Ishikawa (cell line): ENCODE measurements at regions not wholly inside any gene's neighbourhood (a gene's known extent, or its start where the extent isn't known, plus 50 kb on each side); places are given as distances from the start of the nearest gene placed in this dataset.

Source experiments
- CEBPB ChIP-seq: IDR thresholded peaks from 2 replicates; pipeline ENCODE4 v1.6.1; 2012
- CREB1 ChIP-seq: IDR thresholded peaks from 2 replicates; pipeline ENCODE4 v1.6.1; 2012; ENCODE audit warnings: low read depth
- EGR1 ChIP-seq: IDR thresholded peaks from 2 replicates; pipeline ENCODE4 v1.6.1; 2012
- EP300 ChIP-seq: IDR thresholded peaks from 2 replicates; pipeline ENCODE4 v1.6.1; 2012; ENCODE audit warnings: borderline replicate concordance
- FOXM1 ChIP-seq: IDR thresholded peaks from 2 replicates; pipeline ENCODE4 v1.6.1; 2012; ENCODE audit warnings: low read depth, borderline replicate concordance
- MAX ChIP-seq: IDR thresholded peaks from 2 replicates; pipeline ENCODE4 v1.6.1; 2012
- NFIC ChIP-seq: IDR thresholded peaks from 2 replicates; pipeline ENCODE4 v1.6.1; 2012
- RAD21 ChIP-seq: IDR thresholded peaks from 2 replicates; pipeline ENCODE4 v1.6.1; 2012; ENCODE audit warnings: low read depth
- TAF1 ChIP-seq: IDR thresholded peaks from 2 replicates; pipeline ENCODE4 v1.6.1; 2012; ENCODE audit warnings: low read depth, mild to moderate bottlenecking
- TCF12 ChIP-seq: IDR thresholded peaks from 2 replicates; pipeline ENCODE4 v1.6.1; 2012; ENCODE audit warnings: low read depth
- TEAD4 ChIP-seq: IDR thresholded peaks from 2 replicates; pipeline ENCODE4 v1.6.1; 2012
- USF1 ChIP-seq: IDR thresholded peaks from 2 replicates; pipeline ENCODE4 v1.6.1; 2012
- YY1 ChIP-seq: IDR thresholded peaks from 2 replicates; pipeline ENCODE4 v1.6.1; 2012; ENCODE audit warnings: low read depth
- ZBTB7A ChIP-seq: IDR thresholded peaks from 2 replicates; pipeline ENCODE4 v1.6.1; 2012; ENCODE audit warnings: low read depth
- TF ChIP-seq, protein P1 (sequence below): IDR thresholded peaks from 2 replicates; pipeline ENCODE4 v1.6.1; 2012; ENCODE audit warnings: low read depth, mild to moderate bottlenecking

GRCh38 chr2:240320204-240320993 lies 115.1 kb upstream of the GPC1 start:
- TF ChIP-seq NFIC (peak; percentile 31; the same call in 1 of the 2 replicates), CREB1 (no peak), ZBTB7A (peak; percentile 76; the same call in 1 of the 2 replicates), FOXM1 (0 out of 2 replicates have a peak, but pooled peaks have one; percentile 30), RAD21 (no peak), TCF12 (peak; percentile 68), MAX (no peak), YY1 (no peak), EGR1 (peak; percentile 93), TEAD4 (peak; percentile 27; the same call in 1 of the 2 replicates), EP300 (peak; percentile 84)
- TF ChIP-seq, protein P1, sequence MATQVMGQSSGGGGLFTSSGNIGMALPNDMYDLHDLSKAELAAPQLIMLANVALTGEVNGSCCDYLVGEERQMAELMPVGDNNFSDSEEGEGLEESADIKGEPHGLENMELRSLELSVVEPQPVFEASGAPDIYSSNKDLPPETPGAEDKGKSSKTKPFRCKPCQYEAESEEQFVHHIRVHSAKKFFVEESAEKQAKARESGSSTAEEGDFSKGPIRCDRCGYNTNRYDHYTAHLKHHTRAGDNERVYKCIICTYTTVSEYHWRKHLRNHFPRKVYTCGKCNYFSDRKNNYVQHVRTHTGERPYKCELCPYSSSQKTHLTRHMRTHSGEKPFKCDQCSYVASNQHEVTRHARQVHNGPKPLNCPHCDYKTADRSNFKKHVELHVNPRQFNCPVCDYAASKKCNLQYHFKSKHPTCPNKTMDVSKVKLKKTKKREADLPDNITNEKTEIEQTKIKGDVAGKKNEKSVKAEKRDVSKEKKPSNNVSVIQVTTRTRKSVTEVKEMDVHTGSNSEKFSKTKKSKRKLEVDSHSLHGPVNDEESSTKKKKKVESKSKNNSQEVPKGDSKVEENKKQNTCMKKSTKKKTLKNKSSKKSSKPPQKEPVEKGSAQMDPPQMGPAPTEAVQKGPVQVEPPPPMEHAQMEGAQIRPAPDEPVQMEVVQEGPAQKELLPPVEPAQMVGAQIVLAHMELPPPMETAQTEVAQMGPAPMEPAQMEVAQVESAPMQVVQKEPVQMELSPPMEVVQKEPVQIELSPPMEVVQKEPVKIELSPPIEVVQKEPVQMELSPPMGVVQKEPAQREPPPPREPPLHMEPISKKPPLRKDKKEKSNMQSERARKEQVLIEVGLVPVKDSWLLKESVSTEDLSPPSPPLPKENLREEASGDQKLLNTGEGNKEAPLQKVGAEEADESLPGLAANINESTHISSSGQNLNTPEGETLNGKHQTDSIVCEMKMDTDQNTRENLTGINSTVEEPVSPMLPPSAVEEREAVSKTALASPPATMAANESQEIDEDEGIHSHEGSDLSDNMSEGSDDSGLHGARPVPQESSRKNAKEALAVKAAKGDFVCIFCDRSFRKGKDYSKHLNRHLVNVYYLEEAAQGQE: no peak

GRCh38 chr2:240322231-240322955 lies 113.1 kb upstream of the GPC1 start:
- TF ChIP-seq NFIC: peak; percentile 45; the same call in 1 of the 2 replicates
- no peak for TF ChIP-seq RAD21
- TF ChIP-seq CEBPB: peak; percentile 91
- TF ChIP-seq FOXM1: no peak
- no peak for TF ChIP-seq EGR1
- TF ChIP-seq TCF12: 0 out of 2 replicates have a peak, but pooled peaks have one; percentile 33

- no peak for TF ChIP-seq RAD21
- no peak for TF ChIP-seq FOXM1
- TF ChIP-seq TEAD4: no peak
- TF ChIP-seq NFIC: no peak
- TF ChIP-seq TAF1: no peak
- no peak for TF ChIP-seq EGR1
- TF ChIP-seq TCF12: no peak
- TF ChIP-seq CEBPB: no peak
- no peak for TF ChIP-seq CREB1
Observed at GRCh38 chr2:240322991-240323390, 112.5 kb upstream of the GPC1 start.

GRCh38 chr2:240323601-240324291 lies 111.7 kb upstream of the GPC1 start:
- TF ChIP-seq NFIC (no peak), ZBTB7A (no peak), EP300 (no peak), EGR1 (no peak), FOXM1 (no peak), CREB1 (no peak), USF1 (no peak), YY1 (no peak), TCF12 (no peak), TAF1 (no peak), TEAD4 (no peak), MAX (no peak), CEBPB (no peak), RAD21 (no peak)
- TF ChIP-seq, protein P1: no peak

DNA sequence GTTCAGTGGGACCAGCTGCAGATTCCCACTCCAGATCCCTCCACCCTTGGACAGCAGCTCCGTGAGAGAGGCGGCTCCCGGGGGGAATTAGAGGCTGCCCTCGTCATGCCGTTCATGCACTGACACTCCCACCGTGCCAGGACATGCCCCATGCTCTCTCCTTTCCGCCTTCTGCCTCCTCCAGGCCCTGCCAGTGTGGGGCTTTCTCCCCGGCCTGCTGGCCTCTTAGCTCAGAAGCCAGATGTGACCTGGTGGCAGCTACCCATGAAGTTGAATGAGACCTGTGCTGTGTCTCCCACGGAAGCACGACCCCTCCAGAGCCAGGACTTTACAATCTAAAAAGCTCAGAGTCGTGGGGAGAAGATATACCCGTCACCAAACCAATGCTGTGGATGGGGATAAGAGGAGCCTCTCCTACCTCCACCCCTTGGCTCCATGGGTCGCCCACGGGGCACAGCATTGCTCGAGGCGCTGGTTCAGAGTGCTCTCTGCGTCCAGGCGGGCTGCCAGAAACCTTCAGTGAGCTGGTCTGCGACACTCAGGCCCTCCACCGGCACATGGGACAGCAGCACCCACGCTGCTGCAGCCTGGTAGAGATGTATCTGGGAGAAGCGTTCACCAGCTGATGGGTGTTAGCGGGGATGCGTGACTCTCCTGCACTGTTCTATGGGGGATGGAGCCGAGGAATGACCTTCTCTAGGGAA lies 111.0 kb upstream of the GPC1 start:
- no peak for TF ChIP-seq EGR1
- TF ChIP-seq CREB1: no peak
- no peak for TF ChIP-seq MAX
- TF ChIP-seq TCF12: no peak
- TF ChIP-seq NFIC: no peak
- no peak for TF ChIP-seq RAD21
- no peak for TF ChIP-seq CEBPB
